Right atrium auricular region (tissue), 2 donors: ENCODE measurements at regions not wholly inside any gene's neighbourhood (a gene's known extent, or its start where the extent isn't known, plus 50 kb on each side); places are given as distances from the start of the nearest gene placed in this dataset.

Experiments used
- DNase-seq: peaks from one replicate; pipeline ENCODE4 v3.0.0-alpha.2; 2019; ENCODE audit warnings: low spot score
- H3K27ac ChIP-seq, 2 donors: fragments of 200-600 bp; sonication (generic); 1 replicate in 1 of 2; 2 replicates in 1 of 2; pipeline ENCODE4 v1.5.1; 2016 to 2019
- H3K27me3 ChIP-seq, 2 donors: fragments of 200-600 bp; sonication (generic); one replicate each; pipeline versions ENCODE4 v1.5.1 to v1.6.0; 2017 to 2019
- H3K36me3 ChIP-seq: fragments of 200-600 bp; sonication (generic); one replicate; pipeline ENCODE4 v1.5.1; 2016
- H3K4me1 ChIP-seq, 2 donors: fragments of 200-600 bp; sonication (generic); one replicate each; pipeline versions ENCODE4 v1.5.1 to v1.6.0; 2017 to 2019
- H3K4me3 ChIP-seq, 2 donors: fragments of 200-600 bp; sonication (generic); 1 replicate in 1 of 2; 2 replicates in 1 of 2; pipeline ENCODE4 v1.5.1; 2017 to 2019; ENCODE audit warnings: mild to moderate bottlenecking in 1 of 2, moderate library complexity in 1 of 2
- H3K9me3 ChIP-seq, 2 donors: fragments of 200-600 bp; sonication (generic); one replicate each; pipeline ENCODE4 v1.5.1; 2019
- TF ChIP-seq, protein P1 (sequence below), 2 donors: fragments of 200-600 bp; sonication (generic); IDR thresholded peaks; one replicate each; pipeline ENCODE4 v1.5.1; 2019; ENCODE audit warnings: antibody characterized with exemption in 2 of 2

GRCh38 chr2:182595650-182596049 is 120.4 kb upstream of the DNAJC10 start:
- no peak for DNase-seq
- Histone ChIP-seq H3K27ac (no peak overlapping the region), H3K36me3 (no peaks in the 10 kb centered on the region), H3K27me3 (no peaks in the 10 kb centered on the region), H3K4me3 (no peak overlapping the region), H3K4me1 (no peaks in the 10 kb centered on the region), H3K9me3 (no peaks in the 10 kb centered on the region)
- TF ChIP-seq, protein P1, sequence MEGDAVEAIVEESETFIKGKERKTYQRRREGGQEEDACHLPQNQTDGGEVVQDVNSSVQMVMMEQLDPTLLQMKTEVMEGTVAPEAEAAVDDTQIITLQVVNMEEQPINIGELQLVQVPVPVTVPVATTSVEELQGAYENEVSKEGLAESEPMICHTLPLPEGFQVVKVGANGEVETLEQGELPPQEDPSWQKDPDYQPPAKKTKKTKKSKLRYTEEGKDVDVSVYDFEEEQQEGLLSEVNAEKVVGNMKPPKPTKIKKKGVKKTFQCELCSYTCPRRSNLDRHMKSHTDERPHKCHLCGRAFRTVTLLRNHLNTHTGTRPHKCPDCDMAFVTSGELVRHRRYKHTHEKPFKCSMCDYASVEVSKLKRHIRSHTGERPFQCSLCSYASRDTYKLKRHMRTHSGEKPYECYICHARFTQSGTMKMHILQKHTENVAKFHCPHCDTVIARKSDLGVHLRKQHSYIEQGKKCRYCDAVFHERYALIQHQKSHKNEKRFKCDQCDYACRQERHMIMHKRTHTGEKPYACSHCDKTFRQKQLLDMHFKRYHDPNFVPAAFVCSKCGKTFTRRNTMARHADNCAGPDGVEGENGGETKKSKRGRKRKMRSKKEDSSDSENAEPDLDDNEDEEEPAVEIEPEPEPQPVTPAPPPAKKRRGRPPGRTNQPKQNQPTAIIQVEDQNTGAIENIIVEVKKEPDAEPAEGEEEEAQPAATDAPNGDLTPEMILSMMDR (IDR thresholded peaks at IDR 0.05): no peak

DNA sequence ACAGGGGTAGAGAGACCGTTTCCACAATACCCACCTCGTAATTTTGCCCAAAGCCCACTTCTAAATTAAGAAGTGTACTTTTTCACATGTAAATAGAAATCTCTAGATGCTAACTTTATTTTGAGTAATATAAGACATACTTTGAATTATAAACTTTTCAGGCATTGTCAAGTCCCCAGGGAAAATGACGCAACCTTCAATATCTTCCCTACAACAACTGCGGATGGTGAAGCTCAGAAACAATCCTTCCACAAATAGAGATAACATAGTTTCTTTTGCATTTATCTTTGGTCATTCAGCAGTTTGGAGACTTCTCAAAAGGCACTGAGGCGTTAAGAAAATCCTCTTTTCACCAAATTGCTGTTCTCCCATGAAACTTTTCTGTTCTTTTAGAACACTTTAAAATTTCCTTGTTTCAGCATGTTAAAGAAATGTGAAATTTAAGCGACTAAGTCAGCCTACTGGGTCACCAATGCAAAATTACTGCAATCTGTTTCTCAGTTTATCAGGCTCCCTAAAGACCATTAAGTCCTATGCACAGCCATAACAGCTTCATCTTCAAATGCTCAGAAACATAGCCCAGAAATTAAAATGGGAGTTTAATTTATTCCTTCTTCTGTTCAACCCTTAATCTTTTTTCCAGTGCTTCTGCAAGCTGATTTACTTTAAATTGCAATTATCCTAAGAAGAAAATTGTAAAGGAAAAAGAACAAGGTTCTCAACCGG is 118.3 kb upstream of the DNAJC10 start:
- no peak overlapping the region for H3K4me3 ChIP-seq
- no peak for DNase-seq
- H3K4me1 ChIP-seq: no peaks in the 10 kb centered on the region
- TF ChIP-seq, protein P1 (IDR thresholded peaks at IDR 0.05): no peak
- H3K27me3 ChIP-seq: no peaks in the 10 kb centered on the region
- H3K27ac ChIP-seq: no peak overlapping the region
- no peaks in the 10 kb centered on the region for H3K36me3 ChIP-seq
- H3K9me3 ChIP-seq: no peaks in the 10 kb centered on the region

- Histone ChIP-seq H3K27ac (no peak overlapping the region), H3K36me3 (no peaks in the 10 kb centered on the region), H3K9me3 (no peaks in the 10 kb centered on the region), H3K27me3 (no peaks in the 10 kb centered on the region), H3K4me1 (no peaks in the 10 kb centered on the region), H3K4me3 (no peak overlapping the region)
- no peak for DNase-seq
- TF ChIP-seq, protein P1 (IDR thresholded peaks at IDR 0.05): no peak
These were observed 117.4 kb upstream of the DNAJC10 start for GRCh38 chr2:182598626-182599025.

GRCh38 chr2:182605166-182605565 is 110.9 kb upstream of the DNAJC10 start:
- Histone ChIP-seq H3K27me3 (no peaks in the 10 kb centered on the region), H3K36me3 (no peaks in the 10 kb centered on the region), H3K27ac (no peak overlapping the region), H3K4me3 (no peak overlapping the region), H3K4me1 (no peaks in the 10 kb centered on the region), H3K9me3 (no peaks in the 10 kb centered on the region)
- TF ChIP-seq, protein P1 (IDR thresholded peaks at IDR 0.05): no peak
- DNase-seq: no peak

DNA sequence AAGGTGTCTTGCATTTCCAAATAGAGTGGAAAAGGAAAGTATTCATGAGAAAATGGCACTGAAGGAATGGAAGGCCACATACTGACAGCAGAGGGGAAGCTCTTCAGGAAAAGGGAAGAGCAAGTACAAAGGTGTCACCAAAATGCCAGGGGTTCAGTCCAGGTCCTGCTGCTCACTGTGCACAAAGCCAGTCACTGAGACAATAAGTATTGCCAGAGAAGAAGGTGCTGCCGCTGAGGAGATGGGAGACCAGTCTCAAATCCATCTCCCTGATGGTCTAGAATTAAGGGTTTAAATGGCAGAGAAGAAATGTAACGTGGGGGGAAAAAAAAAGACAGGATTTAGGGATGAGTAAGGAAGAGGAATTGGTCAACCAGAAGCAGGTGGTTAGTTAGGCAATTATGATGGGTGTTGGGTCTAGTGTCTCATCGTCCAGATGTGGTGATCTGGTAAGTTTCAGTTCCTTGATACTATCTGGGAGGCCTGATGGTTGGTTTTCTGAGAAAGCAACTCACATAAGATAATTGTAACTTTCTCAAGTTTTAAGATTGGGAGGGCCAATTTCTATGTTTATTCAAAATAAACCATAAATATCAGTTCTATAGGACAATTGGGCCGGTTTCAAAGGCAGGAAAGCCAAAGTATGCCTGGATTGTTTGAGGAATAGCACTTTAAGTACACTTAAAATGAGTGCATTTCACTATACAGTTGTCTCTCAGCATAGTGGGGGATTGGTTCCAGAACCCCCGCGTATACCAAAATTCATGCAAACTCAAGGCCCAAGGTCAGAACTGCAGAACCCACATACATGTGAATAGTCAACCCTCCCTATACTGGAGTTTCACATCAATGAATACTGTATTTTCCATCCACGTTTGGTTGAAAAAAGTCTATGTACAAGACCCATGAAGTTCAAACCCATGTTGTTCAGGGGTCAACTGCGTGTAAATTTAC is 109.1 kb upstream of the DNAJC10 start:
- Histone ChIP-seq H3K9me3 (no peaks in the 10 kb centered on the region), H3K27ac (no peak overlapping the region), H3K4me1 (no peaks in the 10 kb centered on the region), H3K27me3 (no peaks in the 10 kb centered on the region), H3K4me3 (no peak overlapping the region), H3K36me3 (no peaks in the 10 kb centered on the region)
- TF ChIP-seq, protein P1 (IDR thresholded peaks at IDR 0.05): no peak
- DNase-seq: no peak
